ENCODE measurements at regions not wholly inside any gene's neighbourhood (a gene's known extent, or its start where the extent isn't known, plus 50 kb on each side); places are given as distances from the start of the nearest gene placed in this dataset.

DNA sequence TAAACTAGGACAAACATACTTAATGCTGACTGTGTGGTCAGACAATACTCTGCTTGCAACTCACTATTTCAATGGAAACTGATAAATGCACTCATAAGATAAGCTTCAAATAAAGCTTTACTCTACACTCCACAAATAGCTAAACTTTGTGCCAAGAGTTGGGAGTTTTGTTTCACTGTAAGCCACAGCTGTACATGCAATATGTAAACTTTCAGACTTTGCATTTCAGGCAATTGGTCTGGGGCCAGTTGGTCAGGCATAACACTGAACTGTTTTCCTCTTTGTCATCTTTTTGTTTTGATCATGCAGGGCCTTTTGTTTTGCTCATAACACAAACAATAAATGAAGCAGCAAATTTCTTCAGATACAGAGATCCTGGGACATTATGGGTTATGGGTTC is 426.2 kb downstream of the IPO8 start:
- no peak for DNase-seq
- Histone ChIP-seq H3K27me3 (no peaks in the 10 kb centered on the region), H3K27ac (no peak overlapping the region), H3K9me3 (peaks cover 0 to 12% (median 0%) of the 10 kb centered on the region in 4 donors), H3K36me3 (no peaks in the 10 kb centered on the region), H3K4me1 (no peaks in the 10 kb centered on the region), H3K4me3 (no peak overlapping the region)
- no peak for TF ChIP-seq POLR2A (IDR thresholded peaks at IDR 0.05)
- no peak for TF ChIP-seq CTCF (IDR thresholded peaks at IDR 0.05)
- no peak for TF ChIP-seq POLR2AphosphoS5 (IDR thresholded peaks at IDR 0.05)
- TF ChIP-seq EP300 (IDR thresholded peaks at IDR 0.05) = no peak
- intact Hi-C loops (cut with DNase I) = no loop called here

- no peak for DNase-seq
- no peaks in the 10 kb centered on the region for H3K4me1 ChIP-seq
- H3K36me3 ChIP-seq = no peaks in the 10 kb centered on the region
- intact Hi-C loops (cut with DNase I) = no loop called here
- peaks cover 0 to 8% (median 0%) of the 10 kb centered on the region in 4 donors for H3K9me3 ChIP-seq
- TF ChIP-seq POLR2AphosphoS5 (IDR thresholded peaks at IDR 0.05) = no peak
- TF ChIP-seq POLR2A (IDR thresholded peaks at IDR 0.05) = no peak
- WGBS, 2 donors = 88 to 91% methylated on average over 2 of the region's 2 CpGs
- no peaks in the 10 kb centered on the region for H3K27me3 ChIP-seq
- no peak overlapping the region for H3K27ac ChIP-seq
- H3K4me3 ChIP-seq = no peak overlapping the region
These were observed 427.6 kb downstream of the IPO8 start for GRCh38 chr12:30268041-30268440.

DNA sequence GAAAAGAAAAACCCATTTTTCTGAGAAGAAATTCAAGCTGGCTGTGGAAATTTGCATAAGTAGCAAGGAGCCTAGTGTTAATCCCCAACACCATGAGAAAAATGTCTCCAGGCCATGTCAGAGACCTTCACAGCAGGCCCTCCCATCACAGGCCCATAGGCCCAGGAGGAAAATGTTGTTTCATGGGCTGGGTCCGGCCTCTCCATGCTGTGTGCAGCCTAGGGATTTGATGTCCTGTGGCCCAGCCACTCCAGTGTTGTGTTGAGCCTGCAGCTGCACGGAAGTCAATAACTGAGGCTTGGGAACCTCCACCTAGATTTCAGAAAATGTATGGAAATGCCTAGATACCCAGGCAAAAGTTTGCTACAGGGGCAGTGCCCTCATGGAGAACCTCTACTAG is 432.2 kb downstream of the IPO8 start:
- no peak overlapping the region for H3K4me3 ChIP-seq
- no peak for DNase-seq
- H3K9me3 ChIP-seq = no peaks in the 10 kb centered on the region
- 53 to 86% methylated on average over 2 of the region's 2 CpGs for WGBS, 2 donors
- no peaks in the 10 kb centered on the region for H3K4me1 ChIP-seq
- H3K27me3 ChIP-seq = no peaks in the 10 kb centered on the region
- intact Hi-C loops (cut with DNase I) = no loop called here
- H3K36me3 ChIP-seq = no peaks in the 10 kb centered on the region
- TF ChIP-seq POLR2AphosphoS5 (IDR thresholded peaks at IDR 0.05) = no peak
- no peak for TF ChIP-seq EP300 (IDR thresholded peaks at IDR 0.05)
- TF ChIP-seq CTCF (IDR thresholded peaks at IDR 0.05) = no peak
- TF ChIP-seq POLR2A (IDR thresholded peaks at IDR 0.05) = no peak
- H3K27ac ChIP-seq = no peak overlapping the region

GRCh38 chr12:30257618-30258017 is 438.1 kb downstream of the IPO8 start:
- H3K27me3 ChIP-seq = no peaks in the 10 kb centered on the region
- H3K36me3 ChIP-seq = no peaks in the 10 kb centered on the region
- no peak overlapping the region for H3K27ac ChIP-seq
- H3K4me1 ChIP-seq = no peaks in the 10 kb centered on the region
- H3K4me3 ChIP-seq = no peak overlapping the region
- WGBS, 2 donors = 38 to 88% methylated on average over 1 of the region's 1 CpG
- TF ChIP-seq EP300 (IDR thresholded peaks at IDR 0.05) (no peak), POLR2A (IDR thresholded peaks at IDR 0.05) (no peak), CTCF (IDR thresholded peaks at IDR 0.05) (no peak), POLR2AphosphoS5 (IDR thresholded peaks at IDR 0.05) (no peak)
- intact Hi-C loops (cut with DNase I) = no loop called here
- DNase-seq = no peak
- no peaks in the 10 kb centered on the region for H3K9me3 ChIP-seq

GRCh38 chr12:30251546-30251945 is 444.1 kb downstream of the IPO8 start:
- no peak for TF ChIP-seq EP300 (IDR thresholded peaks at IDR 0.05)
- no peak for TF ChIP-seq POLR2AphosphoS5 (IDR thresholded peaks at IDR 0.05)
- no peak for TF ChIP-seq POLR2A (IDR thresholded peaks at IDR 0.05)
- no peak for TF ChIP-seq CTCF (IDR thresholded peaks at IDR 0.05)
- H3K9me3 ChIP-seq = no peaks in the 10 kb centered on the region
- no peak overlapping the region for H3K4me3 ChIP-seq
- H3K27ac ChIP-seq = no peak overlapping the region
- 83 to 84% methylated on average over 5 of the region's 5 CpGs for WGBS, 2 donors
- no peaks in the 10 kb centered on the region for H3K4me1 ChIP-seq
- no peaks in the 10 kb centered on the region for H3K27me3 ChIP-seq
- DNase-seq = no peak
- no peaks in the 10 kb centered on the region for H3K36me3 ChIP-seq
- intact Hi-C loops (cut with DNase I) = no loop called here

All from sigmoid colon (tissue), 6 donors.